Spleen (tissue), 11 donors: ENCODE measurements at regions not wholly inside any gene's neighbourhood (a gene's known extent, or its start where the extent isn't known, plus 50 kb on each side); places are given as distances from the start of the nearest gene placed in this dataset.

Source experiments
- DNase-seq: peaks from one replicate; pipeline ENCODE4 v3.0.0-alpha.2; 2020
- H3K27ac ChIP-seq, 8 donors: fragments of 200-600 bp; sonication (generic) in 7 of 8; 1 replicate in 4 of 8; 2 replicates in 4 of 8; pipeline versions ENCODE4 v1.5.0 to v1.8.0; 2016 to 2021; ENCODE audit warnings: inconsistent platforms in 4 of 8, mild to moderate bottlenecking in 4 of 8, moderate library complexity in 1 of 8
- H3K27me3 ChIP-seq, 7 donors: fragments of 200-600 bp; sonication (generic) in 6 of 7; replicated peaks in 1 of 7; 1 replicate in 4 of 7; 2 replicates in 3 of 7; pipeline versions ENCODE4 v1.5.0 to v1.8.0; 2016 to 2021; ENCODE audit warnings: inconsistent platforms in 3 of 7, mild to moderate bottlenecking in 1 of 7
- H3K36me3 ChIP-seq, 6 donors: fragments of 200-600 bp; sonication (generic) in 5 of 6; 1 replicate in 4 of 6; 2 replicates in 2 of 6; pipeline versions ENCODE4 v1.5.0 to v1.8.0; 2016 to 2021; ENCODE audit warnings: inconsistent platforms in 2 of 6
- H3K4me1 ChIP-seq, 6 donors: fragments of 200-600 bp; sonication (generic) in 5 of 6; 1 replicate in 3 of 6; 2 replicates in 3 of 6; pipeline versions ENCODE4 v1.5.0 to v1.8.0; 2016 to 2021; ENCODE audit warnings: inconsistent platforms in 3 of 6
- H3K4me3 ChIP-seq, 8 donors: fragments of 200-600 bp; sonication (generic) in 7 of 8; 1 replicate in 4 of 8; 2 replicates in 4 of 8; pipeline versions ENCODE4 v1.5.0 to v1.8.0; 2016 to 2021; ENCODE audit warnings: inconsistent platforms in 4 of 8, mild to moderate bottlenecking in 4 of 8, moderate library complexity in 2 of 8
- H3K9me3 ChIP-seq, 8 donors: fragments of 200-600 bp; sonication (generic) in 7 of 8; 1 replicate in 4 of 8; 2 replicates in 4 of 8; pipeline versions ENCODE4 v1.5.0 to v1.8.0; 2016 to 2021; ENCODE audit warnings: inconsistent platforms in 4 of 8
- CTCF ChIP-seq, 11 experiments: fragments of 200-600 bp in 7 of 11; fragments of 450-650 bp in 4 of 11; sonication (generic) in 4 of 11; IDR thresholded peaks in 8 of 11; conservative IDR thresholded peaks in 3 of 11; 1 replicate in 7 of 11; 2 replicates in 4 of 11; pipeline versions ENCODE4 v1.4.0 to v1.8.0; 2016 to 2021; ENCODE audit warnings: antibody characterized with exemption in 11 of 11, inconsistent platforms in 4 of 11, mild to moderate bottlenecking in 1 of 11
- POLR2A ChIP-seq, 3 donors: fragments of 450-650 bp; IDR thresholded peaks; one replicate each; pipeline ENCODE4 v1.5.1; 2017; ENCODE audit warnings: antibody characterized with exemption in 3 of 3, mild to moderate bottlenecking in 1 of 3
- POLR2AphosphoS5 ChIP-seq, 3 donors: sonication (generic); formaldehyde crosslinking; IDR thresholded peaks; one replicate each; pipeline ENCODE4 v1.5.1; 2017; ENCODE audit warnings: antibody characterized with exemption in 3 of 3
- WGBS, 5 donors: extraction: QIAGEN DNeasy Blood & Tissue Kit in 3 of 5; methylation state at CpG; one replicate each; pipeline versions ENCODE4 v1.1.5 to v1.1.7; 2013 to 2018; 5-methylcytosine and 5-hydroxymethylcytosine counted together
- intact Hi-C: fragments of 100-400 bp; cut with DNase I; formaldehyde crosslinking; loops from one replicate; pipeline ENCODE4 v1.15.0; 2023; ENCODE audit warnings: low total_unique reads
- donor health status: healthy with polysubstance abuse.
- donor health status: DM: no; HTN: no; CAD: no; lungs with moderate emphysema.
- donor health status: DM: no; HTN: no; CAD: no.
- donor health status: Bipolar disorder and iron deficiency.
- donor health status: healthy.
- donor health status: DM: no; HTN: no; CAD: no.
- donor health status: DM: yes; HTN: yes; CAD: no.

DNA sequence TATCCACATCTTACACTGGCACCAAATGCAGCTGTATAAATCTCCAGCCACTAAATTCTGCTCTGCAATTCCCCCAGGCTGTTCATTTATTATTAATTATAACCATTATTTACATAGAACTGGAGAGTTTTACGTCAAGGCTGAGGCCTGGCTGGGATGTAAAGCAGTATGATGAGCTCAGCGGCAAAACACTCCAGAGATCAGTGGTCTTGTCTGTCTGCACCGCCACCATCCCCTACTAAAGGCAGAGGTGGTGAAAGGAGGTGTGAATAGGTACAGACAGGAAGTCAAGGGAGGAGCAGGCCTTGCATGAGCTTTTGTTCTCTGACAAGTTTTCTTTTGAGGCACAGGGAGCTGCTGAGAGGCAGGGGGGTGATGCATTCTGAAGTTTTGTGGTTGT is 159.9 kb upstream of the PCSK2 start:
- TF ChIP-seq CTCF (IDR thresholded peaks at IDR 0.05 in 8 of 11, conservative IDR thresholded peaks at IDR 0.05 in 3 of 11), result no peak
- no peak for TF ChIP-seq POLR2AphosphoS5 (IDR thresholded peaks at IDR 0.05)
- no peak for TF ChIP-seq POLR2A (IDR thresholded peaks at IDR 0.05)
- intact Hi-C loops, result no loop called here
- H3K36me3 ChIP-seq, result no peaks in the 10 kb centered on the region
- no peak for DNase-seq
- no peaks in the 10 kb centered on the region for H3K4me1 ChIP-seq
- H3K4me3 ChIP-seq, result no peak overlapping the region
- H3K9me3 ChIP-seq, result peaks cover 0 to 8% (median 0%) of the 10 kb centered on the region in 8 donors
- 61 to 67% (median 65%) methylated on average over 3 of the region's 3 CpGs for WGBS, 5 donors
- H3K27ac ChIP-seq, result no peak overlapping the region
- no peaks in the 10 kb centered on the region for H3K27me3 ChIP-seq

- H3K4me1 ChIP-seq, result no peaks in the 10 kb centered on the region
Observed at GRCh38 chr20:17068084-17068711, 158.6 kb upstream of the PCSK2 start.

DNA sequence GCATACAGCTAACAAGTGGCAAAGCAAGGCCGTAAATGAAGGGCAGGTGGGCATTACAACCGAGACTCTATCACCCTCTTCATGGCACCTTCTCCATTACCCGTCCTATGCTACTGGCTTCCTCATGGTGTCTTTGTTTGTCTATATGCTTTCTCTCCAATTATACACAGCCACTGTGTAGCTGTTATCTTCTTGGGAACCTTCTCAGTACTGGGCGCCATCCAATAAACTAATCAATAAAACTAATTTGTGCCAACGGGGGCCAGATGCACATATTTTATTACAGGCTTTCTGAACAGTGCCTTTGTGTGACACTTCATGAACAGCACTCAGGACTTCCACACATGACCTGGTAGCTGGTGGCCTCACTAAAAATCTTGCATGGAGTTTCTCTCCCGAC is 149.8 kb upstream of the PCSK2 start:
- no peaks in the 10 kb centered on the region for H3K27me3 ChIP-seq

More at GRCh38 chr20:17068084-17068711, 158.6 kb upstream of the PCSK2 start:
- Histone ChIP-seq H3K36me3 (no peaks in the 10 kb centered on the region), H3K27me3 (no peaks in the 10 kb centered on the region), H3K4me3 (no peak overlapping the region), H3K27ac (no peak overlapping the region), H3K9me3 (peaks cover 0 to 21% (median 6%) of the 10 kb centered on the region in 8 donors)
- TF ChIP-seq POLR2A (IDR thresholded peaks at IDR 0.05), result no peak
- TF ChIP-seq POLR2AphosphoS5 (IDR thresholded peaks at IDR 0.05), result no peak
- TF ChIP-seq CTCF (IDR thresholded peaks at IDR 0.05 in 8 of 11, conservative IDR thresholded peaks at IDR 0.05 in 3 of 11), result no peak
- WGBS, 5 donors, result 81 to 88% (median 84%) methylated on average over 4 of the region's 4 CpGs
- intact Hi-C loops, result no loop called here
- DNase-seq, result no peak

More for the DNA sequence above, 149.8 kb upstream of the PCSK2 start:
- Histone ChIP-seq H3K9me3 (peaks cover 0 to 30% (median 13%) of the 10 kb centered on the region in 8 donors), H3K4me1 (no peaks in the 10 kb centered on the region), H3K36me3 (no peaks in the 10 kb centered on the region), H3K27ac (no peak overlapping the region), H3K4me3 (no peak overlapping the region)
- no peak for TF ChIP-seq POLR2AphosphoS5 (IDR thresholded peaks at IDR 0.05)
- TF ChIP-seq CTCF (IDR thresholded peaks at IDR 0.05 in 8 of 11, conservative IDR thresholded peaks at IDR 0.05 in 3 of 11), result no peak
- no peak for TF ChIP-seq POLR2A (IDR thresholded peaks at IDR 0.05)
- no peak for DNase-seq
- 75 to 93% (median 79%) methylated on average over 6 of the region's 6 CpGs for WGBS, 5 donors
- intact Hi-C loops, result no loop called here
